ENCODE measurements at regions not wholly inside any gene's neighbourhood (a gene's known extent, or its start where the extent isn't known, plus 50 kb on each side); places are given as distances from the start of the nearest gene placed in this dataset.

DNA sequence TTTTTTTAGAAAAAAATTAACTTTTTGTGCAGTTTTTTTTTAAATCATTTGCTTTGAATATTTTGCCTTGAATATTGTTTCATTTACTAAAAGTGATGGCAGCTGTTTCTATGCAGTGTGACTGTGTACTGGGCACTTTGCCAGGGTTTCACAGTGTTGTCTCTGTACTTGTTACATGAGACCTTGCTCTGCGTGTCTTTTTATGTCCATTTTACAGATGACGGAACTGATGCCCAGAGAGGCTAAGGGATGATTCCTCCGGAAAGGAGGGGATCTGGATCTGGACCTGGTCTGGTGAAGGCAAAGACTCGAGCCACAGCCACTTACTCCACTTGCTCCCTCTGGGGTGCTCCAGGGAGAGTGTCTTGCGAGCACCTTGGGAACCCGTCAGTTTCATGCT is 124.8 kb upstream of the PTCH1 start:
- Mint-ChIP-seq H3K4me1 (no peaks in the 10 kb centered on the region), H3K4me3 (no peak overlapping the region), H3K27me3 (peaks cover 24% of the 10 kb centered on the region), H3K9me3 (ENCODE audit: insufficient read depth) (peaks cover 7% of the 10 kb centered on the region), H3K27ac (no peak overlapping the region)
- POLR2A ChIA-PET = no interaction called here
- Histone ChIP-seq H3K4me2 (replicated peaks; ENCODE audit: low read depth, low read length, poor library complexity, severe bottlenecking) (no peak overlapping the region), H3K9ac (ENCODE audit: low read length) (no peak overlapping the region), H4K20me1 (ENCODE audit: control insufficient read depth, insufficient read depth, low read length, poor library complexity, severe bottlenecking) (no peaks in the 10 kb centered on the region), H3K27me3 (replicated peaks in 1 of 4; ENCODE audit: control extremely low read depth in 1 of 4, control insufficient read depth in 3 of 4, insufficient read depth in 4 of 4, low read length in 3 of 4) (no peaks in the 10 kb centered on the region), H3K4me1 (ENCODE audit: control insufficient read depth in 2 of 2, insufficient read depth in 2 of 2, low read length in 2 of 2) (no peaks in the 10 kb centered on the region), H3K4me3 (ENCODE audit: control extremely low read depth in 1 of 5, extremely low read depth in 1 of 5, insufficient read depth in 1 of 5, low read depth in 2 of 5, low read length in 4 of 5) (no peak overlapping the region), H2AFZ (ENCODE audit: insufficient read depth, low read depth, low read length, poor library complexity, severe bottlenecking) (no peak overlapping the region), H3K9me3 (ENCODE audit: control extremely low read depth in 1 of 3, control insufficient read depth in 2 of 3, insufficient read depth in 1 of 3, low read length in 2 of 3) (peaks cover 0 to 5% (median 0%) of the 10 kb centered on the region in 3 donors), H3K36me3 (replicated peaks in 1 of 2; ENCODE audit: control extremely low read depth in 1 of 2, control insufficient read depth in 1 of 2, extremely low read depth in 1 of 2, insufficient read depth in 2 of 2, low read length in 1 of 2) (no peaks in the 10 kb centered on the region), H3K79me2 (ENCODE audit: control insufficient read depth, insufficient read depth, low read length) (no peaks in the 10 kb centered on the region), H3K27ac (ENCODE audit: low read length in 2 of 2) (no peak overlapping the region)
- CTCF ChIA-PET = no interaction called here
- WGBS (ENCODE audit: insufficient coverage) = 100% methylated on average over 3 of the region's 6 CpGs
- DNase-seq (no peak), ATAC-seq (ENCODE audit: low read depth) (no peak)
- intact Hi-C loops (cut with micrococcal nuclease) = no loop called here
- TF ChIP-seq, protein P1, sequence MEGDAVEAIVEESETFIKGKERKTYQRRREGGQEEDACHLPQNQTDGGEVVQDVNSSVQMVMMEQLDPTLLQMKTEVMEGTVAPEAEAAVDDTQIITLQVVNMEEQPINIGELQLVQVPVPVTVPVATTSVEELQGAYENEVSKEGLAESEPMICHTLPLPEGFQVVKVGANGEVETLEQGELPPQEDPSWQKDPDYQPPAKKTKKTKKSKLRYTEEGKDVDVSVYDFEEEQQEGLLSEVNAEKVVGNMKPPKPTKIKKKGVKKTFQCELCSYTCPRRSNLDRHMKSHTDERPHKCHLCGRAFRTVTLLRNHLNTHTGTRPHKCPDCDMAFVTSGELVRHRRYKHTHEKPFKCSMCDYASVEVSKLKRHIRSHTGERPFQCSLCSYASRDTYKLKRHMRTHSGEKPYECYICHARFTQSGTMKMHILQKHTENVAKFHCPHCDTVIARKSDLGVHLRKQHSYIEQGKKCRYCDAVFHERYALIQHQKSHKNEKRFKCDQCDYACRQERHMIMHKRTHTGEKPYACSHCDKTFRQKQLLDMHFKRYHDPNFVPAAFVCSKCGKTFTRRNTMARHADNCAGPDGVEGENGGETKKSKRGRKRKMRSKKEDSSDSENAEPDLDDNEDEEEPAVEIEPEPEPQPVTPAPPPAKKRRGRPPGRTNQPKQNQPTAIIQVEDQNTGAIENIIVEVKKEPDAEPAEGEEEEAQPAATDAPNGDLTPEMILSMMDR (IDR thresholded peaks at IDR 0.05) = no peak

DNA sequence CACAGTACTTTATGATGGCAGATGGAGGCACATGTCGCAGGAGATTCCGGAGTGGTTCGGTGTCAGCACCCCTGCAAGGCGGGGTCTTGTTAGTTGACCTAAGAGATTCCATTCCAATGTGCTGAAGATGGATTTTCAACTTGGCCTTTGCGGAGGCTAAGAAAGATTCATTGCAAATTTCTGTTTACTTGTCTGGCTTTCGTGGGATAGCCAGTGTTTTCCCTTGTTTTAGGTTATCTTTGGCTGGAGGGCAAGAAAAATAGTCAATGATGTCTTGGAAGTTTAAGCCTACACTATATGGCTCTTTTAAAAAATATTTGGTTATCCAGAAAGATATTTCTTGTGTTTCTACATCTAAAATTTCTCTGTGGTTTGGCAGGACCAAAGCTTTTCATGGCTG is 123.6 kb upstream of the PTCH1 start:
- Histone ChIP-seq H4K20me1 (ENCODE audit: control insufficient read depth, insufficient read depth, low read length, poor library complexity, severe bottlenecking) (no peaks in the 10 kb centered on the region), H3K9ac (ENCODE audit: low read length) (no peak overlapping the region), H3K4me2 (replicated peaks; ENCODE audit: low read depth, low read length, poor library complexity, severe bottlenecking) (no peak overlapping the region), H2AFZ (ENCODE audit: insufficient read depth, low read depth, low read length, poor library complexity, severe bottlenecking) (no peak overlapping the region), H3K9me3 (ENCODE audit: control extremely low read depth in 1 of 3, control insufficient read depth in 2 of 3, insufficient read depth in 1 of 3, low read length in 2 of 3) (peaks cover 0 to 5% (median 0%) of the 10 kb centered on the region in 3 donors), H3K27ac (ENCODE audit: low read length in 2 of 2) (no peak overlapping the region), H3K79me2 (ENCODE audit: control insufficient read depth, insufficient read depth, low read length) (no peaks in the 10 kb centered on the region), H3K4me1 (ENCODE audit: control insufficient read depth in 2 of 2, insufficient read depth in 2 of 2, low read length in 2 of 2) (no peaks in the 10 kb centered on the region), H3K27me3 (replicated peaks in 1 of 4; ENCODE audit: control extremely low read depth in 1 of 4, control insufficient read depth in 3 of 4, insufficient read depth in 4 of 4, low read length in 3 of 4) (no peaks in the 10 kb centered on the region), H3K36me3 (replicated peaks in 1 of 2; ENCODE audit: control extremely low read depth in 1 of 2, control insufficient read depth in 1 of 2, extremely low read depth in 1 of 2, insufficient read depth in 2 of 2, low read length in 1 of 2) (no peaks in the 10 kb centered on the region), H3K4me3 (ENCODE audit: control extremely low read depth in 1 of 5, extremely low read depth in 1 of 5, insufficient read depth in 1 of 5, low read depth in 2 of 5, low read length in 4 of 5) (no peak overlapping the region)
- Mint-ChIP-seq H3K9me3 (ENCODE audit: insufficient read depth) (peaks cover 7% of the 10 kb centered on the region), H3K4me1 (no peaks in the 10 kb centered on the region), H3K27ac (no peak overlapping the region), H3K4me3 (no peak overlapping the region), H3K27me3 (peaks cover 28% of the 10 kb centered on the region)
- POLR2A ChIA-PET = no interaction called here
- intact Hi-C loops (cut with micrococcal nuclease) = no loop called here
- CTCF ChIA-PET = no interaction called here
- ATAC-seq (ENCODE audit: low read depth) = no peak
- no peak for DNase-seq
- WGBS (ENCODE audit: insufficient coverage) = 100% methylated on average over 6 of the region's 6 CpGs
- no peak for TF ChIP-seq EZH2 (IDR thresholded peaks at IDR 0.05; ENCODE audit: borderline replicate concordance, insufficient read depth, low read depth, low read length, poor library complexity, severe bottlenecking)
- TF ChIP-seq, protein P1 (IDR thresholded peaks at IDR 0.05) = no peak
